Activated naive CD4-positive, alpha-beta T cell treated with anti-CD3 and anti-CD28 coated beads, Interleukin-2, amount 50 U/mL, for 24 hours (primary cell): ENCODE measurements at regions not wholly inside any gene's neighbourhood (a gene's known extent, or its start where the extent isn't known, plus 50 kb on each side); places are given as distances from the start of the nearest gene placed in this dataset.

Source experiments
- H3K27ac Mint-ChIP-seq: one replicate; pipeline ENCODE4 v1.8.0; 2021; ENCODE audit warnings: mild to moderate bottlenecking, mixed read lengths
- H3K27me3 Mint-ChIP-seq: one replicate; pipeline ENCODE4 v1.8.0; 2021; ENCODE audit warnings: mixed read lengths
- H3K36me3 Mint-ChIP-seq: one replicate; pipeline ENCODE4 v1.8.0; 2021; ENCODE audit warnings: mixed read lengths
- H3K4me1 Mint-ChIP-seq: one replicate; pipeline ENCODE4 v1.8.0; 2021; ENCODE audit warnings: mixed read lengths
- H3K4me3 Mint-ChIP-seq: one replicate; pipeline ENCODE4 v1.8.0; 2021; ENCODE audit warnings: mild to moderate bottlenecking, mixed read lengths
- H3K9me3 Mint-ChIP-seq: one replicate; pipeline ENCODE4 v1.8.0; 2021; ENCODE audit warnings: mixed read lengths

GRCh38 chr5:54757541-54757940, 227.9 kb downstream of the ESM1 start:
- Mint-ChIP-seq H3K27ac (no peak overlapping the region), H3K27me3 (no peaks in the 10 kb centered on the region)

GRCh38 chr5:54756796-54757402, 228.5 kb downstream of the ESM1 start:
- H3K27me3 Mint-ChIP-seq: no peaks in the 10 kb centered on the region
- no peaks in the 10 kb centered on the region for H3K36me3 Mint-ChIP-seq
- H3K27ac Mint-ChIP-seq: no peak overlapping the region
- H3K9me3 Mint-ChIP-seq: no peaks in the 10 kb centered on the region
- no peak overlapping the region for H3K4me3 Mint-ChIP-seq
- peaks cover 16% of the 10 kb centered on the region for H3K4me1 Mint-ChIP-seq

More at GRCh38 chr5:54757541-54757940, 227.9 kb downstream of the ESM1 start:
- no peak overlapping the region for H3K4me3 Mint-ChIP-seq
- peaks cover 16% of the 10 kb centered on the region for H3K4me1 Mint-ChIP-seq
- H3K36me3 Mint-ChIP-seq: no peaks in the 10 kb centered on the region
- no peaks in the 10 kb centered on the region for H3K9me3 Mint-ChIP-seq

- H3K9me3 Mint-ChIP-seq: no peaks in the 10 kb centered on the region
- peak overlapping the region; percentile 8 for H3K4me3 Mint-ChIP-seq
- peaks cover 16% of the 10 kb centered on the region for H3K4me1 Mint-ChIP-seq
- no peaks in the 10 kb centered on the region for H3K27me3 Mint-ChIP-seq
- H3K27ac Mint-ChIP-seq: no peak overlapping the region
- H3K36me3 Mint-ChIP-seq: no peaks in the 10 kb centered on the region
Observed at GRCh38 chr5:54756301-54756700, 229.1 kb downstream of the ESM1 start.

GRCh38 chr5:54754878-54755277, 230.5 kb downstream of the ESM1 start:
- Mint-ChIP-seq H3K27me3 (no peaks in the 10 kb centered on the region), H3K36me3 (no peaks in the 10 kb centered on the region), H3K4me3 (no peak overlapping the region), H3K4me1 (peaks cover 16% of the 10 kb centered on the region), H3K27ac (no peak overlapping the region), H3K9me3 (no peaks in the 10 kb centered on the region)

GRCh38 chr5:54754420-54754819, 231.0 kb downstream of the ESM1 start:
- no peaks in the 10 kb centered on the region for H3K9me3 Mint-ChIP-seq
- no peak overlapping the region for H3K27ac Mint-ChIP-seq
- H3K4me3 Mint-ChIP-seq: no peak overlapping the region
- no peaks in the 10 kb centered on the region for H3K27me3 Mint-ChIP-seq
- H3K4me1 Mint-ChIP-seq: peaks cover 16% of the 10 kb centered on the region
- no peaks in the 10 kb centered on the region for H3K36me3 Mint-ChIP-seq

GRCh38 chr5:54753753-54754152, 231.6 kb downstream of the ESM1 start:
- Mint-ChIP-seq H3K36me3 (no peaks in the 10 kb centered on the region), H3K9me3 (no peaks in the 10 kb centered on the region), H3K4me1 (peaks cover 16% of the 10 kb centered on the region), H3K27me3 (no peaks in the 10 kb centered on the region), H3K27ac (no peak overlapping the region), H3K4me3 (no peak overlapping the region)

- no peak overlapping the region for H3K27ac Mint-ChIP-seq
- no peaks in the 10 kb centered on the region for H3K9me3 Mint-ChIP-seq
- H3K36me3 Mint-ChIP-seq: no peaks in the 10 kb centered on the region
- no peak overlapping the region for H3K4me3 Mint-ChIP-seq
- no peaks in the 10 kb centered on the region for H3K27me3 Mint-ChIP-seq
- H3K4me1 Mint-ChIP-seq: peaks cover 16% of the 10 kb centered on the region
Observed at GRCh38 chr5:54753034-54753433, 232.4 kb downstream of the ESM1 start.

DNA sequence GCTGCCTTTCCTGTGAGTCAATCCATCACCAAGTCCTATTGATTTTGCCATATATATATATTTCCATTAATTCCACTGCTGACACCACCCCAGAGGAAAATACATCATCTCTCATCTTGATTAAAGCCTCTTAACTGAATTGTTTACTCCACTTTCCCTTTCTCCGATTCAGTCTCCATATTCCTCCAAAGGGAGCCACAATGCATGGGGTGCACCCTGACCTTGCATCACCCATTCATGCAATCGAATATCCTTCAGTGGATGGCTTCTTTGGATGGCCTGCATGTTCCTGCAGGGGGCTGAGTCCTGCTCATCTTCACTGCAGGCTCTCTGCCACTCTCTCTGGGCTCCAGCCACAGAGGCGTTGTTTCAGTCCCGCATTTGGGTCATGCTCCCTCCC, 231.0 kb downstream of the SNX18 start:
- H3K27ac Mint-ChIP-seq: no peak overlapping the region
- H3K4me3 Mint-ChIP-seq: no peak overlapping the region
- H3K27me3 Mint-ChIP-seq: no peaks in the 10 kb centered on the region
- H3K36me3 Mint-ChIP-seq: no peaks in the 10 kb centered on the region
- H3K4me1 Mint-ChIP-seq: peaks cover 11% of the 10 kb centered on the region
- no peaks in the 10 kb centered on the region for H3K9me3 Mint-ChIP-seq

DNA sequence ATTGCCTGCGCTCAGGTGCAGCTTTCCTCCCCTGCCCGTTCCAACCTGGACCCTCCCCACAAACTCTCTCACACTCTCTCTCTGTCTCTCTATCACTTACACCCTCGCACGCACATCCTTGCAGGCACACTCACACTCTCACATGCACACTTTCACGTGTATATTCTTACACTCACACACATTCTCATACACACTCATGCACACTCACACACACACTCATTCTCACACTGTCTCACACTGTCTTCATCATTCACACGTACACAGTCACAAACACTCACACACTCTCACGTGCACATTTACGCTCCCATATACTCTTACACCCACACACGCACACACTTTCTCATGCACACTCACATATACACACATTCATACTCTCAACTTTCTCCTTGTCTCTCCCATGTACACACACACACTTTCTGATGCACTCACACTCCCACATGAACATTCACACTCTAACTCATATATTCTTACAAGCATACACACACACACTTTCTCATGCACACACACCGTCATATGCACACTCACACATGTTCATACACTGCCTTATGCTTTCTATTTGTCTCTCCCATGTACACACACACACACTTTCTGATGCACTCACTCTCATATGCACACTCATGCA, 229.3 kb downstream of the SNX18 start:
- no peaks in the 10 kb centered on the region for H3K36me3 Mint-ChIP-seq
- H3K27me3 Mint-ChIP-seq: no peaks in the 10 kb centered on the region
- no peaks in the 10 kb centered on the region for H3K9me3 Mint-ChIP-seq
- peaks cover 14% of the 10 kb centered on the region for H3K4me1 Mint-ChIP-seq
- no peak overlapping the region for H3K4me3 Mint-ChIP-seq
- no peak overlapping the region for H3K27ac Mint-ChIP-seq

DNA sequence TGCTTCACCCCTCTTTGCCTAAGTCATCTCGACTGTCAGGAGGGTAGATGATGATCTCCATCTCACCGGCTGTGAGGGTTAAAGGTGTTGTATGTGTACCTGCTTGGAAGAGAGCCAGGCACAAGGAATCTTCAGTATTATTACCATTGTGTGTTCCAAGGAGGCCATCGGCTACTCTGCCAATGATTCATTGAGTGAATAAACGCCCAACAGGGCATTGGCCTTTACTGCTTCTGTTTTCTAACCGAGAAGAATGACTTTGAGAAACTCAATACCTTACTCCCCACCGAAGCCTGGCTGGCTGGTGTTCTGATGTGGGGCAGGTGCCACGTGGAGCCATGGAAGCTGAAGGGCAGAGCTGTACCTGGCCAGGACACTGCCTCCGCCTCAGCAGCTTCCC, 228.8 kb downstream of the SNX18 start:
- Mint-ChIP-seq H3K36me3 (no peaks in the 10 kb centered on the region), H3K27me3 (no peaks in the 10 kb centered on the region), H3K9me3 (no peaks in the 10 kb centered on the region)

GRCh38 chr5:54745599-54745998, 228.0 kb downstream of the SNX18 start:
- no peaks in the 10 kb centered on the region for H3K9me3 Mint-ChIP-seq
- H3K4me3 Mint-ChIP-seq: no peak overlapping the region
- peaks cover 14% of the 10 kb centered on the region for H3K4me1 Mint-ChIP-seq
- no peaks in the 10 kb centered on the region for H3K27me3 Mint-ChIP-seq
- H3K27ac Mint-ChIP-seq: no peak overlapping the region
- H3K36me3 Mint-ChIP-seq: no peaks in the 10 kb centered on the region

More for the DNA sequence above, 228.8 kb downstream of the SNX18 start:
- Mint-ChIP-seq H3K4me1 (peaks cover 14% of the 10 kb centered on the region), H3K4me3 (no peak overlapping the region), H3K27ac (no peak overlapping the region)

DNA sequence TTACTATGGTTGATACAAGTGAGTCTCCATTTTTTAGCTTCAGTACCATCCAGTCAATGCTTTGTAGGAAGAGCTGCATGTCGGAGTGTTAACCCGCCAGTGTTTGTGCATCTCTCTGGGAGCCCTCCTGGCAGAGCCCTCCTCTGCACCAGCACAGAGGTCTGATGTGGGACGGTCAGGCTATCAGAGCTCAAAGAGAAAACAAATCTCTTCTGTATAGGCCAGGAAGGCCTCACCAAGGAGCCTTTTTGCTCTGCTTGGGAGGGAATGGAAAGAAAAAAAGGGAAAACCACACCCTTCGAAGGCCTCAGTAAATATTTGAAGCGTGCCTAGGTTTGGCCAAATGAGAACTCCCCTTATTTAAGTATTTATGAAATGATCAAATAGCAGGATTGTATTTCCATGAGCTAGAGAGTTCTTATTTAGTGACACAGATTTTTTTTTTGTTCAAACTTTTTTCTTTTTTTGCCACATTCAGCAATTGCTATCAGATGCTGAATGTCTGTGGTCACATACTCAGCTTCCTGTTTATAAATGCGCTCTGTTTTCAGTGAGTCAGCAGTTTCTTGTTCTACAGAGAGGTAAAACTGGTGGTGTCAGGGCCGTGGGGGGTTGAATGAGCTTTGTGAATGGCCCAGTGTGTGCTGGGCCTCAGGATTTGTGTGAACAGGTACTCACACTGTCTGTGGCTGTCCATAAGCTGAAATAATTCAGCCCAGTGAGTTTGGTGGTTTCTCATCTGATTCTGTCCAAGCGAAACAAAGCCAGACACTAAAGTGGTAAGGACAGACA, 226.6 kb downstream of the SNX18 start:
- no peak overlapping the region for H3K27ac Mint-ChIP-seq
- no peaks in the 10 kb centered on the region for H3K9me3 Mint-ChIP-seq
- H3K36me3 Mint-ChIP-seq: no peaks in the 10 kb centered on the region
- peaks cover 1% of the 10 kb centered on the region for H3K27me3 Mint-ChIP-seq
- H3K4me1 Mint-ChIP-seq: peaks cover 14% of the 10 kb centered on the region
- no peak overlapping the region for H3K4me3 Mint-ChIP-seq

DNA sequence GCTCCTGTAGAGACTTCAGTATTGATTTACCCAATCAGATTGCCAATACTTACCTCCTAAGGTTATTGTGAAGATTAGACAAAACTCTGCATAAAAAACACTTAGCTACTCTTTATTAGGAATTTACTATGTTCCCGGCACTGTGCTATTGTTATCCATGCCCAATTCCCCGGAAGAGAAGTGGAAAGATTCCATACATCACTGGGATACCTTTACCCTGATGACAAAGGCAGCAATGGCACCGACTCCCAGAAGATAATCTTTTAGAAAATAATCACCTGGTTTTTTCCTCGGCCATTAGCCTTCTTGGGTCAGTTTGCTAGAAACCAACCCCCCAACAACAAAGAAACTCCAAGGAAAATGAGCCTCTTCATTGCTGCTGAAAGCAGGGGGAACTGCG, 226.0 kb downstream of the SNX18 start:
- Mint-ChIP-seq H3K4me1 (peaks cover 16% of the 10 kb centered on the region), H3K27me3 (peaks cover 1% of the 10 kb centered on the region), H3K4me3 (no peak overlapping the region), H3K27ac (no peak overlapping the region), H3K9me3 (no peaks in the 10 kb centered on the region), H3K36me3 (no peaks in the 10 kb centered on the region)

DNA sequence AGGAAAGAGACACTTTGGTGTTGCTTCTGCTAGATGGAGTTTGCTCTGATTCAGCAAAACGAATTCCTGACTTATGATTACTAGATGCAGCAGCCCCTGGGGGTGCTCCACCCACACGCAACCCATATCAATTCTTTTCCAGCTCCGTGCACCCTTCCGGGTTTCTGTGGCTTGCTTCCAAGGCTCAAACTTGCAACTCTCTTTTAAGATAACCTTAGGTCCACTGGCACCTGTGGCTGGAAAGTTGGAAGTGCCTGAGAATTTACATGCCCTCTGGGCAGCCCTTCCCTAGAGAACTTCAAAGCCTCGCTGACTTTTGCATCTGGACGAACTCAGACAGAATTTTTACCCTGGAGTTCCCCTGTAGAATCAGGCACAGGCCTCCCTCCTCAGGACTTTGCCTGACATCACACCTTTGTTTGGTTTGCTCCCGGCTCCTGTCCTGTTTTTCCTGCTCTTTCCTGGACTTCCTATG, 224.9 kb downstream of the SNX18 start:
- peaks cover 1% of the 10 kb centered on the region for H3K27me3 Mint-ChIP-seq
- no peak overlapping the region for H3K4me3 Mint-ChIP-seq
- no peaks in the 10 kb centered on the region for H3K36me3 Mint-ChIP-seq
- no peaks in the 10 kb centered on the region for H3K9me3 Mint-ChIP-seq
- H3K27ac Mint-ChIP-seq: no peak overlapping the region
- H3K4me1 Mint-ChIP-seq: peaks cover 20% of the 10 kb centered on the region

DNA sequence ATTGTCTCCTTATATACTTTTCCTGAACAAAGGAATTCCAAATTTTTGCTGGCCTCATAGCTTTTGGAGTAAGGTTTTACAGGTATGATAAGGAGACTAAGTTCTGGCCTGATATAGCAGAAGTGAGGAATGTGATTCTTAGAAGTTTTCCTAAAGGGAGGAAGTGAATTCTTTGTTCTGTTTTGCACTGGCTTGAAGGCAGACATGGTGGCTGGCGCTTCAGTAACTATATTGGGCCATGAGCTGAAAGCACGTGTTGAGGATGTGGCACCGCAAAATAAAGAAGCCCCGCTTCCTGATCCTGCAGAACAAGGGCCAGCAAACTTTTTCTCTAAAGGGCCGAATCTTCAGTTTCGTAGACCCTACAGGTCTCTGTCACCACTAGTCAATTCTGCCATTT, 224.2 kb downstream of the SNX18 start:
- H3K36me3 Mint-ChIP-seq: no peaks in the 10 kb centered on the region
- H3K9me3 Mint-ChIP-seq: no peaks in the 10 kb centered on the region
- H3K27ac Mint-ChIP-seq: no peak overlapping the region
- H3K4me1 Mint-ChIP-seq: peaks cover 20% of the 10 kb centered on the region
- peaks cover 1% of the 10 kb centered on the region for H3K27me3 Mint-ChIP-seq
- no peak overlapping the region for H3K4me3 Mint-ChIP-seq

- Mint-ChIP-seq H3K27ac (no peak overlapping the region), H3K4me1 (peaks cover 20% of the 10 kb centered on the region), H3K4me3 (no peak overlapping the region), H3K27me3 (peaks cover 1% of the 10 kb centered on the region), H3K9me3 (no peaks in the 10 kb centered on the region), H3K36me3 (no peaks in the 10 kb centered on the region)
Observed at GRCh38 chr5:54740141-54740540, 222.6 kb downstream of the SNX18 start.
